Stimulated activated naive B cell treated with anti-CD40 and anti-IgM and Interleukin-4, amounts not matched to agents 10 μg/mL and 1 μg/mL and 100 μg/mL, for 72 hours (primary cell): ENCODE measurements at regions not wholly inside any gene's neighbourhood (a gene's known extent, or its start where the extent isn't known, plus 50 kb on each side); places are given as distances from the start of the nearest gene placed in this dataset.

Source experiments
- ATAC-seq, 2 donors: fragments of 150-1000 bp; cut with Tn5 transposase; replicated peaks; 2 replicates each; pipeline ENCODE4 v1.10.0; 2021; ENCODE audit warnings: moderate library complexity in 1 of 2
- DNase-seq: peaks from one replicate; pipeline ENCODE4 v3.0.0; 2021
- H3K27ac Mint-ChIP-seq: one replicate; pipeline ENCODE4 v1.8.0; 2022; ENCODE audit warnings: mild to moderate bottlenecking, mixed read lengths
- H3K27me3 Mint-ChIP-seq, 2 donors: one replicate each; pipeline ENCODE4 v1.8.0; 2022; ENCODE audit warnings: mixed read lengths in 2 of 2
- H3K36me3 Mint-ChIP-seq, 2 donors: one replicate each; pipeline ENCODE4 v1.8.0; 2022; ENCODE audit warnings: mixed read lengths in 2 of 2, mild to moderate bottlenecking in 1 of 2
- H3K4me1 Mint-ChIP-seq, 2 donors: one replicate each; pipeline ENCODE4 v1.8.0; 2022; ENCODE audit warnings: mixed read lengths in 2 of 2, mild to moderate bottlenecking in 1 of 2
- H3K4me3 Mint-ChIP-seq, 2 donors: one replicate each; pipeline ENCODE4 v1.8.0; 2022; ENCODE audit warnings: mild to moderate bottlenecking in 2 of 2, mixed read lengths in 2 of 2, moderate library complexity in 1 of 2
- H3K9me3 Mint-ChIP-seq, 2 donors: one replicate each; pipeline ENCODE4 v1.8.0; 2022; ENCODE audit warnings: mixed read lengths in 2 of 2, mild to moderate bottlenecking in 1 of 2

DNA sequence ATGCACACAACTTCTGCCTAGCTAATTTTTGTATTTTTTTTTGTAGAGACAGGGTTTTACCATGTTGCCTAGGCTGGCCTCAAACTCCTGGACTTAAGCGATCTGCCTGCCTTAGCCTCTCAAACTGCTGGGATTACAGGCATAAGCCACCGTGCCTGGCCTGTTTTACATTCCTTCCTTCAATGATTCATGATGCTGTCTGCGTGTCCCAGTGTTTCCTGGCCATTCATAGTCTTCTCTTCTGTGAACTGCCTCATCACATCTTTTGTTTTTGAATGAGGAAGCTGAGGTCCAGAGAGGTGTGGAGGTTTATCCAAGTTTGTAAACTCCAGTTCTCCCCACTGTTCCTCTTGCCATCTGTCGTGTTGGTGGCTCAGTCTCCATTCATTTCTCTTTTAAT is 64.5 kb upstream of the MED9 start:
- peaks cover 0 to 6% of the 10 kb centered on the region in 2 donors for H3K9me3 Mint-ChIP-seq

GRCh38 chr17:17413215-17413792 is 63.5 kb upstream of the MED9 start:
- ATAC-seq = no peak
- peaks cover 9 to 31% of the 10 kb centered on the region in 2 donors for H3K4me1 Mint-ChIP-seq

More for the DNA sequence above, 64.5 kb upstream of the MED9 start:
- H3K27ac Mint-ChIP-seq = no peak overlapping the region
- H3K36me3 Mint-ChIP-seq = peaks cover 0 to 1% of the 10 kb centered on the region in 2 donors
- no peak for DNase-seq
- H3K27me3 Mint-ChIP-seq = peaks cover 5 to 12% of the 10 kb centered on the region in 2 donors
- ATAC-seq = no peak
- peaks cover 12 to 38% of the 10 kb centered on the region in 2 donors for H3K4me1 Mint-ChIP-seq
- H3K4me3 Mint-ChIP-seq = no peak overlapping the region

GRCh38 chr17:17413821-17414220 is 63.0 kb upstream of the MED9 start:
- H3K4me1 Mint-ChIP-seq = peaks cover 8 to 30% of the 10 kb centered on the region in 2 donors
- H3K9me3 Mint-ChIP-seq = peaks cover 0 to 4% of the 10 kb centered on the region in 2 donors
- no peak overlapping the region for H3K27ac Mint-ChIP-seq
- DNase-seq = no peak
- no peak for ATAC-seq
- H3K36me3 Mint-ChIP-seq = no peaks in the 10 kb centered on the region
- no peak overlapping the region for H3K4me3 Mint-ChIP-seq
- H3K27me3 Mint-ChIP-seq = peaks cover 5 to 12% of the 10 kb centered on the region in 2 donors

More at GRCh38 chr17:17413215-17413792, 63.5 kb upstream of the MED9 start:
- no peak for DNase-seq
- H3K36me3 Mint-ChIP-seq = no peaks in the 10 kb centered on the region
- peaks cover 0 to 4% of the 10 kb centered on the region in 2 donors for H3K9me3 Mint-ChIP-seq
- H3K4me3 Mint-ChIP-seq = no peak overlapping the region
- H3K27me3 Mint-ChIP-seq = peaks cover 5 to 12% of the 10 kb centered on the region in 2 donors
- no peak overlapping the region for H3K27ac Mint-ChIP-seq

- DNase-seq = no peak
- no peaks in the 10 kb centered on the region for H3K36me3 Mint-ChIP-seq
- H3K9me3 Mint-ChIP-seq = peaks cover 0 to 4% of the 10 kb centered on the region in 2 donors
- H3K27ac Mint-ChIP-seq = no peak overlapping the region
- H3K4me1 Mint-ChIP-seq = peaks cover 8 to 28% of the 10 kb centered on the region in 2 donors
- ATAC-seq = no peak
- no peak overlapping the region for H3K4me3 Mint-ChIP-seq
- peaks cover 5 to 12% of the 10 kb centered on the region in 2 donors for H3K27me3 Mint-ChIP-seq
These were observed 62.4 kb upstream of the MED9 start for GRCh38 chr17:17414341-17414805.

DNA sequence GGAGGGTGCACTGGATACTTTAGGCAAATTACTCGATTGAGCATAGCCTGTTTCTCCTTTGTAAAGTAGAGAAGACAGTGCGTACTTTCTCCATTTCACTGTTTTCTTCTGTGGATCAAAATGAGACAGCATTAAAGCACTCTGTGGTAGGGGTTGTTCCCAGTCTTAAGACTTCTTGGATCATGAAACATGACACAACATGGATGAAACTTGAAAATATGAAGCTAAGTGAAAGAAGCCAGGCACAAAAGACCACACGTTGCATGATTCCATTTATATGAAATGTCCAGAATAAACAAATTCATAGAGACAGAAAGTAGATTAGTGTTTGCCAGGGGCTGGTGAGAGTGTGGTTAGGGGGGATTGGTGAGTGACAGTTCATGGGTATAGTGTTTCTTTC is 61.8 kb upstream of the MED9 start:
- no peak overlapping the region for H3K4me3 Mint-ChIP-seq
- no peak overlapping the region for H3K27ac Mint-ChIP-seq
- no peak for ATAC-seq
- H3K9me3 Mint-ChIP-seq = peaks cover 0 to 4% of the 10 kb centered on the region in 2 donors
- peaks cover 9 to 12% of the 10 kb centered on the region in 2 donors for H3K27me3 Mint-ChIP-seq
- no peak for DNase-seq
- H3K4me1 Mint-ChIP-seq = peaks cover 6 to 23% of the 10 kb centered on the region in 2 donors
- no peaks in the 10 kb centered on the region for H3K36me3 Mint-ChIP-seq

DNA sequence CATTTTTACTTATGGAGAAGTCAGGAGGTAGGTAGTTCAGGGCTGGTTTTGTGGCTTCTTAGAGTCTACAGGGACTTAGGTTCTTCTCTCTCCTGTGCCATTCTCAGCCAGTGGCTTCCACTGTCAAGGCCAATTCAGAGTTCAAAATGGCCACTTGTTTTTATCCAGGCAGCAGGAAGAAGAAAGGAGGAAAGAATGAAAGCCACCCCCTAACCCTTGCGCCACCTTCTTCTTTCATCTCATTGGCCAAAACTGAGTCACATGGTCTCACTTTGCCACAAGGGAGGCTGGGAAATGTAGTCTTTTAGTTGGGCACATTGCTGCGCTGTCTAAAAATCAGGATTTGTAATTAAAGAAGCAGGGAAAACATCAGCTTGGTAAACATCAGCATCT is 60.8 kb upstream of the MED9 start:
- Mint-ChIP-seq H3K9me3 (peaks cover 0 to 4% of the 10 kb centered on the region in 2 donors), H3K27me3 (peaks cover 11 to 12% of the 10 kb centered on the region in 2 donors), H3K36me3 (no peaks in the 10 kb centered on the region), H3K4me3 (no peak overlapping the region), H3K4me1 (peaks cover 6 to 23% of the 10 kb centered on the region in 2 donors), H3K27ac (no peak overlapping the region)
- ATAC-seq (peak; percentile 79 to 80), DNase-seq (no peak)

- ATAC-seq = no peak
These were observed 60.1 kb upstream of the MED9 start for GRCh38 chr17:17416400-17417360.

GRCh38 chr17:17417718-17418181 is 59.0 kb upstream of the MED9 start:
- DNase-seq = no peak
- Mint-ChIP-seq H3K27me3 (peaks cover 11 to 12% of the 10 kb centered on the region in 2 donors), H3K9me3 (peaks cover 0 to 4% of the 10 kb centered on the region in 2 donors), H3K4me1 (peaks cover 6 to 23% of the 10 kb centered on the region in 2 donors), H3K4me3 (no peak overlapping the region), H3K36me3 (no peaks in the 10 kb centered on the region), H3K27ac (no peak overlapping the region)
- ATAC-seq = no peak

More at GRCh38 chr17:17416400-17417360, 60.1 kb upstream of the MED9 start:
- peaks cover 11 to 12% of the 10 kb centered on the region in 2 donors for H3K27me3 Mint-ChIP-seq
- H3K9me3 Mint-ChIP-seq = peaks cover 0 to 4% of the 10 kb centered on the region in 2 donors
- H3K27ac Mint-ChIP-seq = no peak overlapping the region
- DNase-seq = no peak
- H3K4me1 Mint-ChIP-seq = peaks cover 6 to 23% of the 10 kb centered on the region in 2 donors
- no peak overlapping the region for H3K4me3 Mint-ChIP-seq
- no peaks in the 10 kb centered on the region for H3K36me3 Mint-ChIP-seq

GRCh38 chr17:17419166-17419565 is 57.6 kb upstream of the MED9 start:
- H3K4me3 Mint-ChIP-seq = no peak overlapping the region
- H3K36me3 Mint-ChIP-seq = no peaks in the 10 kb centered on the region
- ATAC-seq (no peak), DNase-seq (no peak)
- H3K4me1 Mint-ChIP-seq = peaks cover 2 to 17% of the 10 kb centered on the region in 2 donors
- H3K27ac Mint-ChIP-seq = no peak overlapping the region
- peaks cover 5 to 6% of the 10 kb centered on the region in 2 donors for H3K27me3 Mint-ChIP-seq
- peaks cover 0 to 3% of the 10 kb centered on the region in 2 donors for H3K9me3 Mint-ChIP-seq

GRCh38 chr17:17419631-17420030 is 57.2 kb upstream of the MED9 start:
- DNase-seq (no peak), ATAC-seq (no peak)
- Mint-ChIP-seq H3K9me3 (peaks cover 0 to 4% of the 10 kb centered on the region in 2 donors), H3K27ac (no peak overlapping the region), H3K36me3 (no peaks in the 10 kb centered on the region), H3K4me3 (no peak overlapping the region), H3K4me1 (peaks cover 1 to 12% of the 10 kb centered on the region in 2 donors), H3K27me3 (peaks cover under 1 to 6% of the 10 kb centered on the region in 2 donors)

DNA sequence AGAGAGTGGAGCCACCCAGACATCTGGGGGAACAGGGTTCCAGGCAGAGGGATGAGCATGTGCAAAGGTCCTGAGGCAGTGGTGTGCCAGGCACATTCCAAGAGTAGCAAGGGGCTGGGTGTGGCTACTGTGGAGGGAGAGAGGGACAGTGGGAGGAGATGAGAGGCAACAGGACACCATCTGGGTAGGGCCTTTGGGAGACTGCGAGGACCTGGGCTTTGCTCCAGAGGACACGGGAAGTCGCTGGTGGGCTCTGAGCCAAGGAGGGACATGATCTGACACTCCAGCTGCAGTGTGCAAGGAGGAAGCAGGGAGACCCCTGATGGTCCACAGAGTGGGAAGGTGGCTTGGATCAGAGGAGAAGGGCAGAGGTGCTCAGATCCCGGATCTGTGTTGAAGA is 56.7 kb upstream of the MED9 start:
- no peak overlapping the region for H3K4me3 Mint-ChIP-seq

GRCh38 chr17:17420561-17421269 is 56.1 kb upstream of the MED9 start:
- peaks cover 0 to 12% of the 10 kb centered on the region in 2 donors for H3K4me1 Mint-ChIP-seq
- no peak overlapping the region for H3K4me3 Mint-ChIP-seq
- ATAC-seq (peak; percentile 25 to 39), DNase-seq (no peak)
- H3K9me3 Mint-ChIP-seq = peaks cover 0 to 5% of the 10 kb centered on the region in 2 donors
- H3K27me3 Mint-ChIP-seq = peaks cover 0 to 6% of the 10 kb centered on the region in 2 donors
- H3K27ac Mint-ChIP-seq = no peak overlapping the region
- H3K36me3 Mint-ChIP-seq = no peaks in the 10 kb centered on the region

More for the DNA sequence above, 56.7 kb upstream of the MED9 start:
- ATAC-seq = no peak
- H3K36me3 Mint-ChIP-seq = no peaks in the 10 kb centered on the region
- H3K27ac Mint-ChIP-seq = no peak overlapping the region
- H3K4me1 Mint-ChIP-seq = peaks cover 0 to 12% of the 10 kb centered on the region in 2 donors
- H3K27me3 Mint-ChIP-seq = peaks cover 0 to 6% of the 10 kb centered on the region in 2 donors
- no peak for DNase-seq
- peaks cover 0 to 5% of the 10 kb centered on the region in 2 donors for H3K9me3 Mint-ChIP-seq

DNA sequence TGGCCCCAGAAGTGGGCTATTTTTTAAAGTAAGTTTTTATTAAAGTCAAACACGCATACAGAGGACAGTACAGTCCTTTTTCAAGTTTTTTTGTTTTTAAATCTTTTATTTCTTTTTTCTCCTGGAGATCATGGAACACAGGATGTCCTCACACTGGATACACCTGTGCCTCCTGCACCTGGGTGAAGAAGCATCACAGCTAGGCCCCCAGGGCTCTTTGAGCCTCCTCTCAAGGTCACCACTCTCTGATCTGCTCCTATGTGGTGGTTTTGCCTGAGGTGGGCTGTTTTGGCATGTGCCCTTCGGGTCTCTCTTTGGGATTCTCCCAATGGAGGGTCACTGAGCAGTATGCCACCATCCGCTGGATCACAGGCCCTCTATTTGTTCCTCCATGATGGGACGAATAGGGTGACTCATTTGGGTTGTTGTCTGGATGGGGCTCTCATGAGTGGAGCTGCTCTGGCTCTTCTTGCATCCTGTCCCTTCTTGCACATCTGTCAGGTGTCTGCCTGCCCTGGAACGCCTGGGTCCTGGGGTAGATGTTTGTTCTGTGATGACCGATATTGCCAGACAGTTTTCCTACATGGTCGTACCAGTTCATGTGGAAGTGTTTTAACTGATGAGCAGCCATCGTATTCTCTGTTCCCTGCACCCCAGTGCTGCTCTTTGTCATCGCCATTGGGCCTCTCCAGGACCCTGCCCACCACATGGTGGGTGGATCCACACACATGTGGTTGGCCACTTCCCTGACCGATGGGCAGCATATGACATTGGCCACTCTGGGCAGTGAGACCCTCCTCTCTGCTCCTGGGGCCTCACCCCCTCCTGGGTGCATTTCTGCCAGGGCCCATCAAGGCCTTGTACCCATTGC is 55.2 kb upstream of the MED9 start:
- ATAC-seq = no peak
- H3K27ac Mint-ChIP-seq = peak overlapping the region; percentile 44
- no peak for DNase-seq

More for the DNA sequence above, 55.2 kb upstream of the MED9 start:
- no peaks in the 10 kb centered on the region for H3K36me3 Mint-ChIP-seq
- H3K27me3 Mint-ChIP-seq = peaks cover 0 to 6% of the 10 kb centered on the region in 2 donors
- H3K4me3 Mint-ChIP-seq = no peak overlapping the region
- peaks cover 0 to 2% of the 10 kb centered on the region in 2 donors for H3K9me3 Mint-ChIP-seq
- H3K4me1 Mint-ChIP-seq = peaks cover 0 to 4% of the 10 kb centered on the region in 2 donors
